Esophagus squamous epithelium (tissue), 5 donors: ENCODE measurements at regions not wholly inside any gene's neighbourhood (a gene's known extent, or its start where the extent isn't known, plus 50 kb on each side); places are given as distances from the start of the nearest gene placed in this dataset.

Experiments
- DNase-seq: peaks from one replicate; lab custom pipeline; 2025; lab: John Stamatoyannopoulos, UW
- H3K27ac ChIP-seq, 4 donors: fragments of 200-600 bp; sonication (generic); one replicate each; pipeline ENCODE4 v1.5.1; 2016 to 2019; ENCODE audit warnings: mild to moderate bottlenecking in 1 of 4
- H3K27me3 ChIP-seq, 4 donors: fragments of 200-600 bp; sonication (generic); 1 replicate in 3 of 4; 2 replicates in 1 of 4; pipeline versions ENCODE4 v1.5.1 to v1.6.0; 2017 to 2021; ENCODE audit warnings: antibody characterized with exemption in 1 of 4
- H3K36me3 ChIP-seq, 3 donors: fragments of 200-600 bp; sonication (generic); one replicate each; pipeline ENCODE4 v1.5.1; 2016 to 2019
- H3K4me1 ChIP-seq, 3 donors: fragments of 200-600 bp; sonication (generic); one replicate each; pipeline ENCODE4 v1.5.1; 2017 to 2019
- H3K4me3 ChIP-seq, 4 donors: fragments of 200-600 bp; sonication (generic); 1 replicate in 3 of 4; 2 replicates in 1 of 4; pipeline ENCODE4 v1.5.1; 2016 to 2019; ENCODE audit warnings: mild to moderate bottlenecking in 2 of 4, moderate library complexity in 1 of 4
- H3K9me3 ChIP-seq, 3 donors: fragments of 200-600 bp; sonication (generic); one replicate each; pipeline ENCODE4 v1.5.1; 2016 to 2019
- CTCF ChIP-seq, 6 experiments: fragments of 450-650 bp in 4 of 6; fragments of 200-600 bp in 2 of 6; sonication (generic) in 2 of 6; IDR thresholded peaks; one replicate each; pipeline ENCODE4 v1.5.1; 2016 to 2019; ENCODE audit warnings: antibody characterized with exemption in 6 of 6, mild to moderate bottlenecking in 4 of 6, moderate library complexity in 4 of 6
- POLR2A ChIP-seq, 4 donors: fragments of 450-650 bp; IDR thresholded peaks; one replicate each; pipeline ENCODE4 v1.6.1; 2017; ENCODE audit warnings: antibody characterized with exemption in 4 of 4, mild to moderate bottlenecking in 4 of 4, moderate library complexity in 3 of 4
- WGBS, 2 donors: methylation state at CpG; one replicate each; pipeline ENCODE4 v1.1.5; 2018; 5-methylcytosine and 5-hydroxymethylcytosine counted together
- intact Hi-C: fragments of 100-400 bp; cut with DNase I; formaldehyde crosslinking; loops from one replicate; pipeline ENCODE4 v1.15.0; 2022
- donor health status: DM: yes; HTN: yes; CAD: no.

GRCh38 chr5:61650661-61651060, 318.6 kb downstream of the ZSWIM6 start:
- 92 to 97% methylated on average over 2 of the region's 2 CpGs for WGBS, 2 donors
- Histone ChIP-seq H3K36me3 (no peaks in the 10 kb centered on the region), H3K9me3 (no peaks in the 10 kb centered on the region), H3K27me3 (peaks cover 0 to 6% (median 0%) of the 10 kb centered on the region in 4 donors), H3K27ac (no peak overlapping the region), H3K4me3 (no peak overlapping the region), H3K4me1 (no peaks in the 10 kb centered on the region)
- no peak for TF ChIP-seq POLR2A (IDR thresholded peaks at IDR 0.05)
- TF ChIP-seq CTCF (IDR thresholded peaks at IDR 0.05): no peak
- no peak for DNase-seq
- intact Hi-C loops: loop anchor here (10.0 kb wide), 1 partner anchor 596 kb away; no protein-coding TSS in a partner anchor

- Histone ChIP-seq H3K4me3 (no peak overlapping the region), H3K27ac (no peak overlapping the region), H3K36me3 (no peaks in the 10 kb centered on the region), H3K27me3 (peaks cover 0 to 11% (median 0%) of the 10 kb centered on the region in 4 donors), H3K9me3 (no peaks in the 10 kb centered on the region), H3K4me1 (no peaks in the 10 kb centered on the region)
- TF ChIP-seq CTCF (IDR thresholded peaks at IDR 0.05) (no peak), POLR2A (IDR thresholded peaks at IDR 0.05) (no peak)
- WGBS, 2 donors: 38 to 62% methylated on average over 2 of the region's 2 CpGs
- no peak for DNase-seq
- intact Hi-C loops: loop anchor here (10.0 kb wide), 1 partner anchor 596 kb away; no protein-coding TSS in a partner anchor
Measured at GRCh38 chr5:61651195-61651594, 319.1 kb downstream of the ZSWIM6 start.

GRCh38 chr5:61652916-61653315, 320.9 kb downstream of the ZSWIM6 start:
- Histone ChIP-seq H3K27ac (no peak overlapping the region), H3K27me3 (peaks cover 0 to 12% (median 0%) of the 10 kb centered on the region in 4 donors), H3K4me1 (no peaks in the 10 kb centered on the region), H3K9me3 (no peaks in the 10 kb centered on the region), H3K36me3 (no peaks in the 10 kb centered on the region), H3K4me3 (no peak overlapping the region)
- DNase-seq: no peak
- intact Hi-C loops: loop anchor here (10.0 kb wide), 1 partner anchor 598 kb away; no protein-coding TSS in a partner anchor
- no peak for TF ChIP-seq POLR2A (IDR thresholded peaks at IDR 0.05)
- no peak for TF ChIP-seq CTCF (IDR thresholded peaks at IDR 0.05)

GRCh38 chr5:61653807-61654580, 321.9 kb downstream of the ZSWIM6 start:
- Histone ChIP-seq H3K36me3 (no peaks in the 10 kb centered on the region), H3K9me3 (no peaks in the 10 kb centered on the region), H3K4me1 (peaks cover 0 to 4% (median 0%) of the 10 kb centered on the region in 3 donors), H3K4me3 (no peak overlapping the region), H3K27ac (no peak overlapping the region), H3K27me3 (peaks cover 0 to 12% (median 0%) of the 10 kb centered on the region in 4 donors)
- intact Hi-C loops: loop anchor here (10.0 kb wide), 1 partner anchor 599 kb away; no protein-coding TSS in a partner anchor
- DNase-seq: no peak
- TF ChIP-seq CTCF (IDR thresholded peaks at IDR 0.05) (no peak), POLR2A (IDR thresholded peaks at IDR 0.05) (no peak)
- WGBS, 2 donors: 67 to 71% methylated on average over 4 to 6 of the region's 7 CpGs

- H3K36me3 ChIP-seq: no peaks in the 10 kb centered on the region
- peaks cover 0 to 12% (median 0%) of the 10 kb centered on the region in 4 donors for H3K27me3 ChIP-seq
- WGBS, 2 donors: 91 to 94% methylated on average over 2 of the region's 2 CpGs
- DNase-seq: no peak
- TF ChIP-seq POLR2A (IDR thresholded peaks at IDR 0.05) (no peak), CTCF (IDR thresholded peaks at IDR 0.05) (no peak)
- H3K27ac ChIP-seq: no peak overlapping the region
- H3K4me3 ChIP-seq: no peak overlapping the region
- H3K9me3 ChIP-seq: no peaks in the 10 kb centered on the region
- intact Hi-C loops: loop anchor here (10.0 kb wide), 1 partner anchor 600 kb away; no protein-coding TSS in a partner anchor
- peaks cover 0 to 4% (median 0%) of the 10 kb centered on the region in 3 donors for H3K4me1 ChIP-seq
Measured at GRCh38 chr5:61654876-61655275, 322.8 kb downstream of the ZSWIM6 start.
